Activated CD4-positive, alpha-beta T cell treated with anti-CD3 and anti-CD28 coated beads for 24 hours (primary cell): ENCODE measurements at regions not wholly inside any gene's neighbourhood (a gene's known extent, or its start where the extent isn't known, plus 50 kb on each side); places are given as distances from the start of the nearest gene placed in this dataset.

ENCODE experiments used
- DNase-seq, 2 donors: peaks; one replicate each; pipeline ENCODE4 v3.0.0-alpha.2; 2020; ENCODE audit warnings: low read depth in 2 of 2

DNA sequence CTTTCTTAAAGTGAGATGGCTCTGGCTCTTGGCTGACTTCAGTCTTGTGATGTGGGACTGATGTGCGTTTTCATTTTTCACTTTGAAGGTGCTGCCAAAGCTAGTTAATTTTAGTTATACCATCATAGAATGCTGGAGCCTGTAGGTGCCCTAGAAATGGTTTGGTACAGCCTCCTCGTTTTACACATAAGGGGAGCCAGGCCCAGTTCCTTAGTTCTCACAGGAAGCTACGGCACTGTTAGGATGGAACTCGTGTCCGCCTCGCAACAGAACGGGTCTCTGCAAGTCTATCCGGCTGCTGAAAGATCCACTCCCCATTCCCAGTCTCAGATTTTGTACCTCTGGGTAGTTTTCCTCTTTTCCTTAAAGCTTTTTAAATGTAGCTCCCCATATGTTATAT is 173.2 kb upstream of the PRPS1L1 start:
- no peak for DNase-seq

DNA sequence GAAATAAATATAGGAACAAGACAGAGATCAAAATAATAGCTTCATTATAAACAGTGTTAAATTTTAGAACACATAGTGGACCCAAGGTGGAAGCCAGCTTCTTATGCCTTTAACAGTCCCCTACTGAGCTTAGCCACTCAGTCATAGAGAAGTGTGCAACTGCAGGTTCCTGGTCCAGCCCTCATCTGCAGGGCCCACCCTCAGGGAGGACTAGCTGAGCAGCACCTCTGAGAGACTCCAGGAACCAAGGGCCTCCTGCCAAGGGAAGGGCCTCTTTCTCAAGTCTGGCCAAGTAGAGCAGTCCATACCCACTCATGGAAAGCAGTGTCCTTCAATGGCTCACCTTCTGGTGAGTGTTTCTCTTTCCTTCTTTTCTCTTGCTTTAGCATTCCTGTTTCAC is 173.7 kb upstream of the PRPS1L1 start:
- no peak for DNase-seq

DNA sequence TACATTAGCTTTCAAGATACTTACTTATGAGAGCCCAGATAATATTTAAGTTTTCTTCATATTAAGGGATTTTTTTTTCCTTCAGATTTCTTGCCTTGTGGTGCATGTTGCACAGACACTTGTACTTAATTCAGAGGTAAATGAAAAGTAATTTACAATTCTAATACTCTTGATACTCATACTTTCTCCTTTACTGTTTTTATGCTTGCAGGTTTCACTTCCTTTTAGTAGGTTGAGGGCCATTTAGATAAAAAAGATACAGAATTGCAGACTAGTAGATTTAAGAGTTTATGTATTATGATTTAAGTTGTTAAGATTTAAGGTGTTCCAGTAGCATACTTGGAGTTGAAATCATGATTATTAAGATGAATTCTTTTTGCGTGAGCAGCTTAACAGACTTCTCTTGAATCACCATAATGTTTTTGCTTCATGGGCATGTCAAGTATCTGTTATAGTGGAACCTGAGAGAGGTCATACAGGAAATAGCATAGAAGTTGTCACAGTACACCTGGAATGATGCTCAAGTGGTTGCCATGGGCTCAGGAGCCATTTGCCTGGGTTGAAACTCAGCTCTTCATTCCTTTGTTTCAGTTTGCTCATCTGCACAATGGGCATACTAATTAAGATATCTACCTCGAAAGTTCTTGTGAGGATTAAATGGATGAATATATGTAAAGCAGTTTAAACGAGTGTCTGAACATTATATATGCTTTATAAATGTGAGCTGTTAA is 174.8 kb upstream of the PRPS1L1 start:
- DNase-seq = no peak

DNA sequence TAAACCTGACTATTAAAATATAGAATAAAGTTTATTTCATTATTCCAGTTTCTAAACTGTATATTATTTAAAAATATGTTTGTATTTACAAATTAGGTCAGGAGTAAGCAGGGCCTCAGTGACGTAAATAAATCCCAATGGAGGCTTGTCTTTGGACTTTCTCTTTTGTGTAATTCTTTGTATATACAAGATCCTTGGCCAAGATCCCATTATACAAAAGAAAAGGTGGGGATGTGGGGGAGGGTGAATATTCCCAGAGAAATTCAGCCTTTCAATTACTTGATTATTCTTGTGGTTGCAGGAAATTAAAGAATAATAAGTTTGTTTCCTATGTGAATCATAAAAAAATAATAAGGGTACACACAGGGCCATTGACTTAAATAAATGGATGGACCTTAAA is 178.7 kb upstream of the PRPS1L1 start:
- DNase-seq = no peak

DNA sequence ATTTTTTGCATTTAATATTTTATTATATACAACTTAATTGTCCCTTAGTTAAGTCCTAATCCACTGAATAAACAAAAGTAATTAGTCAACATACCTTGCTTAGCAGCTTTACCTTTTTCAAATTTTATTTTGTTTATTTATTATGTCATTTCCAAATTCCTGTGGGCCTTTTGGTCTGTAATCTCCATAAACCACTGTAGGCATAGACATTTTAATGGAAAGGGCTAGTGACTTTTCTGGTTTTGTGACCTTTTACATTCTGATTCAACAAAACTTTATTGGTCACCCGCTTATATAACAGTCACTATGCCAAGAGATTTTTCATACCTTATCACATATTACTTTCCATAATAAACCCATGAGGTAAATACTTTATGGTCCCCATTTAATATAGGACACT is 181.3 kb upstream of the PRPS1L1 start:
- DNase-seq = no peak

GRCh38 chr7:18210377-18210776 is 182.7 kb upstream of the PRPS1L1 start:
- DNase-seq = no peak

DNA sequence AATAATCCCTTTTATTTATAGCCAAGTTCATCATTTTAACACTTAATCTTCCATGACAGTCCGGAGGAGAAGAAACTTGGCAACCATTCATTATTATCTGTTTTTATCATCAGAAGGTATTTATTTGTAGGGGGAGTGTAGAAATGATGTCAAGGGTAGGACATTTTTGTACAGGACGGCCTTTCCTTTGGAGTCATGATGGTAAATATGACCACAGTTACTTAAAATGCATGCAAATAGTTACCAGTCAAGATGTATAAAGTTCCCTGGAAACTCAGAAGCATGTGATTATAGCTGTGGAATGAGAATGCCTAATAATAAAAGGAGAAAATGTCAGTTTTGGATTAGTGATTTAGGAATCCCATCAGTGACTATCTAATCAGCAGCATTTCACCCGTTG is 183.1 kb upstream of the PRPS1L1 start:
- DNase-seq = no peak

- DNase-seq = no peak
Observed at GRCh38 chr7:18212308-18212707, 184.7 kb upstream of the PRPS1L1 start.

GRCh38 chr7:18212758-18213157 is 185.1 kb upstream of the PRPS1L1 start:
- DNase-seq = no peak

DNA sequence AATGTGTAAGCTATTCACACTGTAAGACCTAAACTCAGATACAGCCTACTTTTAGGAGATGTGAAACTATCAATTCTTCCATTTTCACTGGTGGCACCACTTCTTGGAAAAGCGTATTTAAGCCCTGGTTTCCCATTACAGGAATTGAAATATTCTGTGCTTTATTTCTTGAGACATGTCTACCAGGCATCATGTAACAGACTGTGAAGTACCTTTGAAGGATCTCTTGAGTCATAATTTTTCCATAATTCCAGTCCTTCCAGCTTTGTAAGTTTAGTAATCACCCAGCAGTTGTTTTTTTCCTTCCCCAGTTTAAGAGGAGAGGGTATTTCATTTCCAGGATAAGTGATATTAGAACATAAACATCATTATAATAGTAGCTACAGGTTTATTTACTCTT is 186.0 kb upstream of the PRPS1L1 start:
- no peak for DNase-seq

GRCh38 chr7:18216270-18216669 is 188.6 kb upstream of the PRPS1L1 start:
- DNase-seq = no peak

DNA sequence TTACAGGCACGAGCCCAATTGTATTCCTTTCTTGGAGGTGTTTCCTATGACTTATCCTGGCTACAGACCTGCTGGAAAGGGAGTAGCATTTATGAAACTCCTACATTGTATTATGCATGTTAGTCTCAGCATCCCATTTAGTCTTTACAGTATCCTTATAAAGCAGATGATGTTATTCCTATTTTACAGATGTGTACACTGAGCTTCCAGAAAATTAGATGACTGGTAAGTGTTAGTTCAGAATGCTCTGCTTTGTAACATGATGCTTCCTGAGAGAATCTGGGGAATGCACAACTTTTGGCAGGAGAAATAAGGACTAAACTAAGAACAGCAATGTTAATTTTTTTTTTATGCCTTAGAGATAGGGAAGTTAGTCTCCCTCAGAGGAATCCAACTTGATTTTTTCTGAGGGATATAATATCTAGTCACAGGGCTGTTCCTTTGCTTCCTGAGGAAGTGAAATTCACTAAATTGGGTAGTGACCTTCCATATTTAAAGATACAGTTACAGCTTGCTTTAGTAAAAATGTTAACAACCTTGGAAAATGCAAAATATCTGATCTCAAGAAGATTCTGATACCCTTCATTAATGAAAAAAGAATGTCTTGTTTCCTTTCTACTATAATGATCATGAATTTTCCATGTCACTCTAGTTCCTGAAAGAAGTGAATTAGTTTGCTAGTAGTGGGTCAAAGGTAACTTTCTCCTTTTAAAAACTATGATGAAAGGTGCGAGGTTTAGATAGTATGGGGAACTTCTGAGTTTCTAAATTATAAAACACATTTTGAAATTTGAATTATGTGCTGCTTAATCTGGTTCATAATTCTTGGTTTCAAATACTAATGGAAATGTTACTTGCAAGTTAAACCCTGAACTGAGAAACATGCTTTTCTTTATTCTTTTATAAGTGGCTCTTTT is 194.0 kb upstream of the PRPS1L1 start:
- no peak for DNase-seq

DNA sequence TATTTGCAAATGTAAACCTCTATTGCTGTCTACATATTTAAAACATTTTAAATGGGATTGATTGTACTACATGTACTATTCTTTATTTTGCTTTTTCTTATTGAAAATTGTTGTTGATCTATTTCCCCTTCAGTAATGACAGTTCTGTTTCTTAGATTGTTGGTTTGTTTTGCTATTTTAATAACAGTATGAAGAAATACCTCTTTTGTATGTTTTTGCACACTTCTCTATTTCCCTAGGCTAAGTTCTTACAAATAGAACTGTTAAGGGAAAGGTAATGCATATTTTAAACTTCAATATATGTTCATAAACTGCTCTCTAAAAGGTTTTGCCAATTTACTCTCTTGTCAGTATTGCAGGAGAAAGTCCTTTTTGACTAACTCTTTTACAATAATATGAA is 195.0 kb upstream of the PRPS1L1 start:
- DNase-seq = no peak

DNA sequence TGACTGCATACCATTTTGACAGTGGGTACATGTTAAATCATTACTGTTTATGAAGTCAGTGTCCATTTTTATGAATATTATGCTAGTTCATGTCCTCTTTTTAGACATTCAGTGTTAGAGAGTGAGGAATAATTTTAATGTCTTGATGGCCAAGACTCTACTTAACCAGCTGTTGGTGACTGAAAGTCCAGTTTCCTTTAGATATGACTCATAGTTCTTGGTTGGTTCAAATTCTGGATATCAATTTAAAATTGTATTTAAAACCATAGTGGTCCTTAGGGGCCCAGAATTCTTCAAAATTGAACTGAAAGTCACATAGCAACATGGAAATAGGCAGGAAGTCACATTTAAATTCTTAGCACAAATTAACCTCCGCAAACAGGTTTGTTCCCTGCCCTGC is 196.5 kb upstream of the PRPS1L1 start:
- no peak for DNase-seq

DNA sequence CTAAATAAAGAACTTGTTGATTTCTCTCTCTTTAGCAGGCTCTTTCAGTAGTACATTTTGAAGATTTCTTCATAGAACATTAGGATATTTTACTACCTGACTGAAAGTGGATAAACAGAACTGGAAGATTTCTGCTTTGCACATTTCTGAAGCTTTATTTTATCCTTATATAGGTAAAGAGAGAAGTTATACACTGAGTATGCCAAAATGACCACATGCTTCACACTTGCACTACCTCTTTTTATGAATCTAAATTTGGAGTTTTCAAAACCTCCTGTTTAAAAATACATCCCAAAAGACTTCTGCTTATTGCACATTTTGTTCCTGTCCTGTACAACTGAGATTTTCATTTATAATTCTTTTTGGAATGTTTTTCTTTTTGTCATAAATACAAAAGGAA is 197.4 kb upstream of the PRPS1L1 start:
- DNase-seq = no peak

DNA sequence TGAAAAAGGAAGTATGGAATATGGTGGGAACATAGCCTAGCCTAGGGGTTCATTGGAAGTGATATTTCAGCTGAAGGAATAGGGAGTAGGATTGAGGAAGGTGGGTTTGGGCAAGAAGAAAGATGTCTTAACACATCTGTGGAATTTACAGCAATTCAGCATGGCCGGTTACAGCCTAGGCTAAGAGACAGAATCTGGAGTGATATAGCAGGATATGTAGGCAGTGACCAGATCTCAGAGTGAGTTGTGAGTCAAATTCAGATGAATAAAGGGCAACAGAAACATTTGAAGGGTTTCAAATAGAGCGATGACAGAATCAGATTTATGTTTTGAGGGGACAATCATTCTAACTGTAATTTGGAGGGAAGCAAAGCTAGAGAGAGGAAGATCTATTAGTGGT is 199.0 kb upstream of the PRPS1L1 start:
- DNase-seq = no peak

DNA sequence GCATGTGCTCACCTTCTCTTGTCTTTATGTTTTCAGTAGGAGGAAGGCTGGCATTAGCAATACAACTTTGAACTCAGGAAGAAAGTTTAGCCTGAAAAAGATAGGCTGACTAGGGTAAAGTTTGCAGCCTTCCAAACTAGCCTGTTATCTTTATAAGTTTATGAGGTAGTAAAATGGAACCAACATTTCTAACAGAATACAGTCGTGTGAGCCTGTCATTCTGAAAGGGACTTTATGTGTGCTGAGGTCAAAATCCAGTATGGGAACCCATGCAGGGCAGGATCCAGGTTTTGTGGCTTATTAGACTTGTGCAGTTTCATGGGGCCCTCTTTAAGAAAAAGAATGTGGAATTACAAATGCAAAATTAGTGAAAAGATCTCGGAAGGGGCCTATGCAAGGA is 201.0 kb upstream of the PRPS1L1 start:
- no peak for DNase-seq

- no peak for DNase-seq
Observed at GRCh38 chr7:18230271-18230670, 202.6 kb upstream of the PRPS1L1 start.

GRCh38 chr7:18231854-18232253 is 204.2 kb upstream of the PRPS1L1 start:
- DNase-seq = no peak

- DNase-seq = no peak
Observed at GRCh38 chr7:18234519-18234918, 206.9 kb upstream of the PRPS1L1 start.

DNA sequence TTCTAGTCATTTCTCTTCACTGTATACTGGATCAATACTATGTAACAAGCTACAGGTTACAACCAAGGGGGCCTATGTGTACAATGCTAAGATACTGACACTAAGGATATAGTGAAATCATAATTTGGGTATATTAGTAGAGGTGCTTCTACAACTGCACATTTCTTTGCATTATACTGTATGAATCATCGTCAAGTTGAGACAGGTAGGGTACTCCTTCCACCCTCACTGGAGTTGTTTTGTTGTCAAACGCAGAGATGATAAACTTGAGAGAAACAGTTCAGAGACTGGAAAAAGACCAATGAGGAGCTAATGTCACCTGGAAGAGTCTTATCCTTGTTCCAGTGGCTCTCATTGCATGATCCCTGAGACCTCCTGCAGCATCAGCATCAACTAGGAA is 208.2 kb upstream of the PRPS1L1 start:
- DNase-seq = no peak

- DNase-seq = no peak
Observed at GRCh38 chr7:18239212-18239611, 211.6 kb upstream of the PRPS1L1 start.

DNA sequence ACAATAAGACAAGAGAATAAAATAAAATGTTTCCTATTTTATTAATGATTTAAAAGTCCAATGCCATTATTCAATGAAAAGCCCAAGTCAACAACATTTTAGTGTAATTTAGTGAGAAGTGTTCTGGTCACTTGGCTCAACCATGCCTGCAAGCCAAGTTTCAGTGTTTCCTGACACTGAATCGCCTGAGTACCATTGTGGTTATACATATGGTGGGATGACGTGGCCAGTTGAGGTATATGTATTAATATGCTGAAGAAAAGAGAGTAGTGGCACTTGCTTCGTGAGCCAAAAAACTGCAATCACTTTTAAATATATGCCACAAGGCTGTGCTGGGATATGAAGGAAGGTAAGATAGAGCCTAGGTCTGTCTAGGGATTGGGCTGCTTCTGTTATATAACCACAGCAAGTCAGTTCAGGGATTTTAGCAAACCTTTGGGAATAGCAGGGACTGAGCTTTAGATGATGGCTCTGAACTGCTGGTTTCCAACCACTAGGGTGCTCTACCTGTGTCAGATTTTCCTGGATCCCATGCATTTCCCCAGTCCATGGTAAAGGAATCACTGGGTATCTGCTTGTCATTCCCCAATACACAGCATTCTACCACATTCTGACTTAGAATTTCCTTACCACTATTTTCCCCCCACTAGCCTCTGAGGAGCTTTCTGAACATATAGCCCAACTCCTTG is 214.0 kb upstream of the PRPS1L1 start:
- DNase-seq = no peak
